ENCODE measurements at regions not wholly inside any gene's neighbourhood (a gene's known extent, or its start where the extent isn't known, plus 50 kb on each side); places are given as distances from the start of the nearest gene placed in this dataset.

DNA sequence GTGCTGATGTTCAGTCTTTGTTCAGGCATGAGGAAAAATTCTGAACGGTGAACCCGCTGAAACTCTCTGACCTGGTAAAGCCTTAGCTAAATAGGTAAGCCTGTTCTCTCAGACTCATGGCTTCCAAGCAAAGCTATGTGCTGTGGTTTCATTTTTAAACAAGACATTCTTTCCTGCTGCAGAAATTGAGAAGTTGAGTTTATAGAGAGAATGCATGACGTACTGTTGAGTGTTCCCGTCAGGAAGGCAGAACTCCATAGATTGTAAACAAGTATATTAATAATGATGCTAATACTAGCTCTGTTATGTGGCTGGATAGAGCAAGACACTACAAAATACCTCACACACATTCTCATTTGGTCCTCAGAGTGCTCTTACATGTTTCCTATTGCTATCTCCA lies 424.0 kb upstream of the CRIM1 start:
- Histone ChIP-seq H3K4me3 (no peak overlapping the region), H3K9me3 (replicated peaks; ENCODE audit: control insufficient read depth, insufficient read depth, low read length) (no peaks in the 10 kb centered on the region), H3K36me3 (ENCODE audit: control insufficient read depth in 2 of 2, insufficient read depth in 2 of 2, low read length in 1 of 2) (no peaks in the 10 kb centered on the region), H3K4me2 (ENCODE audit: control insufficient read depth, insufficient read depth) (no peak overlapping the region), H3K27me3 (replicated peaks in 1 of 2; ENCODE audit: control insufficient read depth in 2 of 2, insufficient read depth in 2 of 2, low read length in 1 of 2) (no peaks in the 10 kb centered on the region; a peak in 1 of 4 replicates), H3K9ac (ENCODE audit: control insufficient read depth, insufficient read depth, low read length) (no peak overlapping the region), H3K4me1 (ENCODE audit: control insufficient read depth, insufficient read depth, low read length) (no peaks in the 10 kb centered on the region), H4K20me1 (ENCODE audit: control insufficient read depth, insufficient read depth) (no peaks in the 10 kb centered on the region), H3K27ac (ENCODE audit: control insufficient read depth, insufficient read depth) (no peak overlapping the region), H2AFZ (ENCODE audit: control insufficient read depth, low read depth, low read length) (no peak overlapping the region), H3K79me2 (ENCODE audit: control insufficient read depth, insufficient read depth, low read length) (no peaks in the 10 kb centered on the region)
- CTCF ChIA-PET, result no interaction called here
- TF ChIP-seq ZZZ3 (IDR thresholded peaks at IDR 0.05; ENCODE audit: control insufficient read depth, insufficient read length, low read depth), result no peak
- RAD21 ChIA-PET (ENCODE audit: unreplicated experiment), result no interaction called here
- FAIRE-seq, result no peak
- intact Hi-C loops (cut with micrococcal nuclease; ENCODE audit: unreplicated experiment) (no loop called here), in situ Hi-C loops (cut with MboI) (no loop called here)
- no peak for DNase-seq (ENCODE audit: low read depth, low spot score)
- WGBS (ENCODE audit: insufficient coverage, insufficient replicate concordance, low lambda C conversion rate, missing lambda C conversion rate), result 48% methylated on average over 4 of the region's 4 CpGs
- BruUV-seq (replicated peaks), result no TSS peak
- POLR2A ChIA-PET, result no interaction called here
- SMC1A ChIA-PET (ENCODE audit: uncharacterized antibody, unreplicated experiment), result interaction anchor here (0.8 kb wide), 1 partner anchor 41 kb away, joined by 3 read pairs; no protein-coding TSS in a partner anchor
- no peak for ATAC-seq

DNA sequence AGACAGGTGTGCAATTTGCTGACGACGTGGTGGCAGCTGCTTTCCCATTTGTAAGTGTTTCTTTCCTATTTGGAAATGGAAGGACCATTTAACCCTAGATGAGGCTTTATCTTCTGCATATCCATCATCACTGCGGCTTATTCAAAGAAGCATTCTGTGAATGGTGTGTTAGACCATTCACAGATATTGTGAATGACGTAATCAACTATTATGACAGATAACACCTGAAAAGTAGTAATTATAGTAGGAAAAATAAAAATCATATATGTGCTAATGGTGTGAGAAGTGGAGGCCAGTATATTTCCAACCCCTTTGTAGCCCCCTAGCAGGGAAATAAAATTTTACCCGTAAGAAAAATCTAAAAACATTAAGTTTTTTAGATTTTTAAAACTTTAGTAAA lies 424.5 kb upstream of the CRIM1 start:
- intact Hi-C loops (cut with micrococcal nuclease; ENCODE audit: unreplicated experiment), result no loop called here
- BruUV-seq (replicated peaks), result no TSS peak
- ChIA-PET RAD21 (ENCODE audit: unreplicated experiment) (no interaction called here), POLR2A (no interaction called here), SMC1A (ENCODE audit: uncharacterized antibody, unreplicated experiment) (interaction anchor here (0.8 kb wide), 1 partner anchor 41 kb away, joined by 3 read pairs; no protein-coding TSS in a partner anchor), CTCF (no interaction called here)
- H4K20me1 ChIP-seq (ENCODE audit: control insufficient read depth, insufficient read depth), result no peaks in the 10 kb centered on the region
- DNase-seq (ENCODE audit: low read depth, low spot score) (no peak), ATAC-seq (no peak), FAIRE-seq (no peak)
- H3K4me2 ChIP-seq (ENCODE audit: control insufficient read depth, insufficient read depth), result no peak overlapping the region
- H3K27me3 ChIP-seq (replicated peaks in 1 of 2; ENCODE audit: control insufficient read depth in 2 of 2, insufficient read depth in 2 of 2, low read length in 1 of 2), result no peaks in the 10 kb centered on the region; a peak in 1 of 4 replicates
- in situ Hi-C loops (cut with MboI), result no loop called here
- no peaks in the 10 kb centered on the region for H3K79me2 ChIP-seq (ENCODE audit: control insufficient read depth, insufficient read depth, low read length)
- H3K4me3 ChIP-seq, result no peak overlapping the region
- no peaks in the 10 kb centered on the region for H3K9me3 ChIP-seq (replicated peaks; ENCODE audit: control insufficient read depth, insufficient read depth, low read length)
- no peak overlapping the region for H3K27ac ChIP-seq (ENCODE audit: control insufficient read depth, insufficient read depth)
- no peak overlapping the region for H2AFZ ChIP-seq (ENCODE audit: control insufficient read depth, low read depth, low read length)
- no peak overlapping the region for H3K9ac ChIP-seq (ENCODE audit: control insufficient read depth, insufficient read depth, low read length)
- no peaks in the 10 kb centered on the region for H3K4me1 ChIP-seq (ENCODE audit: control insufficient read depth, insufficient read depth, low read length)
- no peaks in the 10 kb centered on the region for H3K36me3 ChIP-seq (ENCODE audit: control insufficient read depth in 2 of 2, insufficient read depth in 2 of 2, low read length in 1 of 2)
- 4% methylated on average over 5 of the region's 5 CpGs for WGBS (ENCODE audit: insufficient coverage, insufficient replicate concordance, low lambda C conversion rate, missing lambda C conversion rate)
- TF ChIP-seq MYC (IDR thresholded peaks at IDR 0.05; ENCODE audit: insufficient read depth, insufficient read length, insufficient replicate concordance, low read length, severe bottlenecking), result no peak
- TF ChIP-seq SIX5 (IDR thresholded peaks at IDR 0.05; ENCODE audit: low read depth, low read length, severe bottlenecking), result no peak
- no peak for TF ChIP-seq JUNB (IDR thresholded peaks at IDR 0.05)
- no peak for TF ChIP-seq PAX8 (IDR thresholded peaks at IDR 0.05)
- TF ChIP-seq TBL1XR1 (IDR thresholded peaks at IDR 0.05; ENCODE audit: low read depth, low read length), result no peak
- TF ChIP-seq, protein P1, sequence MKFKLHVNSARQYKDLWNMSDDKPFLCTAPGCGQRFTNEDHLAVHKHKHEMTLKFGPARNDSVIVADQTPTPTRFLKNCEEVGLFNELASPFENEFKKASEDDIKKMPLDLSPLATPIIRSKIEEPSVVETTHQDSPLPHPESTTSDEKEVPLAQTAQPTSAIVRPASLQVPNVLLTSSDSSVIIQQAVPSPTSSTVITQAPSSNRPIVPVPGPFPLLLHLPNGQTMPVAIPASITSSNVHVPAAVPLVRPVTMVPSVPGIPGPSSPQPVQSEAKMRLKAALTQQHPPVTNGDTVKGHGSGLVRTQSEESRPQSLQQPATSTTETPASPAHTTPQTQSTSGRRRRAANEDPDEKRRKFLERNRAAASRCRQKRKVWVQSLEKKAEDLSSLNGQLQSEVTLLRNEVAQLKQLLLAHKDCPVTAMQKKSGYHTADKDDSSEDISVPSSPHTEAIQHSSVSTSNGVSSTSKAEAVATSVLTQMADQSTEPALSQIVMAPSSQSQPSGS (IDR thresholded peaks at IDR 0.05; ENCODE audit: low read length), result no peak
- no peak for TF ChIP-seq BHLHE40 (IDR thresholded peaks at IDR 0.05; ENCODE audit: borderline replicate concordance in 1 of 2, low read depth in 2 of 2, low read length in 1 of 2)
- TF ChIP-seq CHD1 (IDR thresholded peaks at IDR 0.05; ENCODE audit: low read depth, low read length), result no peak
- TF ChIP-seq, protein P2, sequence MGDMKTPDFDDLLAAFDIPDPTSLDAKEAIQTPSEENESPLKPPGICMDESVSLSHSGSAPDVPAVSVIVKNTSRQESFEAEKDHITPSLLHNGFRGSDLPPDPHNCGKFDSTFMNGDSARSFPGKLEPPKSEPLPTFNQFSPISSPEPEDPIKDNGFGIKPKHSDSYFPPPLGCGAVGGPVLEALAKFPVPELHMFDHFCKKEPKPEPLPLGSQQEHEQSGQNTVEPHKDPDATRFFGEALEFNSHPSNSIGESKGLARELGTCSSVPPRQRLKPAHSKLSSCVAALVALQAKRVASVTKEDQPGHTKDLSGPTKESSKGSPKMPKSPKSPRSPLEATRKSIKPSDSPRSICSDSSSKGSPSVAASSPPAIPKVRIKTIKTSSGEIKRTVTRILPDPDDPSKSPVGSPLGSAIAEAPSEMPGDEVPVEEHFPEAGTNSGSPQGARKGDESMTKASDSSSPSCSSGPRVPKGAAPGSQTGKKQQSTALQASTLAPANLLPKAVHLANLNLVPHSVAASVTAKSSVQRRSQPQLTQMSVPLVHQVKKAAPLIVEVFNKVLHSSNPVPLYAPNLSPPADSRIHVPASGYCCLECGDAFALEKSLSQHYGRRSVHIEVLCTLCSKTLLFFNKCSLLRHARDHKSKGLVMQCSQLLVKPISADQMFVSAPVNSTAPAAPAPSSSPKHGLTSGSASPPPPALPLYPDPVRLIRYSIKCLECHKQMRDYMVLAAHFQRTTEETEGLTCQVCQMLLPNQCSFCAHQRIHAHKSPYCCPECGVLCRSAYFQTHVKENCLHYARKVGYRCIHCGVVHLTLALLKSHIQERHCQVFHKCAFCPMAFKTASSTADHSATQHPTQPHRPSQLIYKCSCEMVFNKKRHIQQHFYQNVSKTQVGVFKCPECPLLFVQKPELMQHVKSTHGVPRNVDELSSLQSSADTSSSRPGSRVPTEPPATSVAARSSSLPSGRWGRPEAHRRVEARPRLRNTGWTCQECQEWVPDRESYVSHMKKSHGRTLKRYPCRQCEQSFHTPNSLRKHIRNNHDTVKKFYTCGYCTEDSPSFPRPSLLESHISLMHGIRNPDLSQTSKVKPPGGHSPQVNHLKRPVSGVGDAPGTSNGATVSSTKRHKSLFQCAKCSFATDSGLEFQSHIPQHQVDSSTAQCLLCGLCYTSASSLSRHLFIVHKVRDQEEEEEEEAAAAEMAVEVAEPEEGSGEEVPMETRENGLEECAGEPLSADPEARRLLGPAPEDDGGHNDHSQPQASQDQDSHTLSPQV (IDR thresholded peaks at IDR 0.05), result no peak
- no peak for TF ChIP-seq RBBP5 (conservative IDR thresholded peaks at IDR 0.05)
- TF ChIP-seq, protein P3, sequence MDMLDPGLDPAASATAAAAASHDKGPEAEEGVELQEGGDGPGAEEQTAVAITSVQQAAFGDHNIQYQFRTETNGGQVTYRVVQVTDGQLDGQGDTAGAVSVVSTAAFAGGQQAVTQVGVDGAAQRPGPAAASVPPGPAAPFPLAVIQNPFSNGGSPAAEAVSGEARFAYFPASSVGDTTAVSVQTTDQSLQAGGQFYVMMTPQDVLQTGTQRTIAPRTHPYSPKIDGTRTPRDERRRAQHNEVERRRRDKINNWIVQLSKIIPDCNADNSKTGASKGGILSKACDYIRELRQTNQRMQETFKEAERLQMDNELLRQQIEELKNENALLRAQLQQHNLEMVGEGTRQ (IDR thresholded peaks at IDR 0.05; ENCODE audit: borderline replicate concordance, low read depth, low read length), result no peak

Data from GM12878 (cell line).